ENCODE measurements at regions not wholly inside any gene's neighbourhood (a gene's known extent, or its start where the extent isn't known, plus 50 kb on each side); places are given as distances from the start of the nearest gene placed in this dataset.

GRCh38 chr5:68375540-68375939 lies 160.0 kb downstream of the PIK3R1 start:
- TF ChIP-seq EZH2 (IDR thresholded peaks at IDR 0.05; ENCODE audit: borderline replicate concordance, low read length) (no peak), CTCF (IDR thresholded peaks at IDR 0.05; ENCODE audit: low read length) (no peak)

GRCh38 chr5:68376935-68377334 lies 161.4 kb downstream of the PIK3R1 start:
- no peaks in the 10 kb centered on the region for H3K4me1 ChIP-seq (ENCODE audit: insufficient read depth, low read length, severe bottlenecking)
- H3K4me3 ChIP-seq (ENCODE audit: low read depth, low read length, poor library complexity, severe bottlenecking) = no peak overlapping the region
- no peaks in the 10 kb centered on the region for H3K36me3 ChIP-seq (ENCODE audit: insufficient read depth, low read length)
- no peaks in the 10 kb centered on the region for H3F3A ChIP-seq (ENCODE audit: insufficient read depth, low read length)
- H3K9me2 ChIP-seq (ENCODE audit: low read depth, low read length) = no peaks in the 10 kb centered on the region
- no peak overlapping the region for H2AFZ ChIP-seq (ENCODE audit: low read length)
- H3K9ac ChIP-seq (ENCODE audit: low read length) = no peak overlapping the region
- H3K79me2 ChIP-seq (ENCODE audit: insufficient read depth, low read length) = no peaks in the 10 kb centered on the region
- no peaks in the 10 kb centered on the region for H3K9me3 ChIP-seq (ENCODE audit: low read length)
- no peaks in the 10 kb centered on the region for H4K20me1 ChIP-seq (ENCODE audit: insufficient read depth, low read length)
- no peak overlapping the region for H3K4me2 ChIP-seq (ENCODE audit: low read length)
- no peaks in the 10 kb centered on the region for H3K27me3 ChIP-seq (ENCODE audit: insufficient read depth, low read length)
- TF ChIP-seq EZH2 (IDR thresholded peaks at IDR 0.05; ENCODE audit: borderline replicate concordance, low read length) = no peak
- H3K27ac ChIP-seq (ENCODE audit: low read depth, low read length, poor library complexity, severe bottlenecking) = no peak overlapping the region

More at GRCh38 chr5:68375540-68375939, 160.0 kb downstream of the PIK3R1 start:
- Histone ChIP-seq H3K27ac (ENCODE audit: low read depth, low read length, poor library complexity, severe bottlenecking) (no peak overlapping the region), H3K36me3 (ENCODE audit: insufficient read depth, low read length) (no peaks in the 10 kb centered on the region), H3K4me2 (ENCODE audit: low read length) (no peak overlapping the region), H3K4me3 (ENCODE audit: low read depth, low read length, poor library complexity, severe bottlenecking) (no peak overlapping the region), H3K9me2 (ENCODE audit: low read depth, low read length) (no peaks in the 10 kb centered on the region), H2AFZ (ENCODE audit: low read length) (no peak overlapping the region), H4K20me1 (ENCODE audit: insufficient read depth, low read length) (no peaks in the 10 kb centered on the region), H3F3A (ENCODE audit: insufficient read depth, low read length) (no peaks in the 10 kb centered on the region), H3K27me3 (ENCODE audit: insufficient read depth, low read length) (no peaks in the 10 kb centered on the region), H3K79me2 (ENCODE audit: insufficient read depth, low read length) (no peaks in the 10 kb centered on the region), H3K4me1 (ENCODE audit: insufficient read depth, low read length, severe bottlenecking) (no peaks in the 10 kb centered on the region), H3K9me3 (ENCODE audit: low read length) (no peaks in the 10 kb centered on the region), H3K9ac (ENCODE audit: low read length) (no peak overlapping the region)

- Histone ChIP-seq H3K9me2 (ENCODE audit: low read depth, low read length) (no peaks in the 10 kb centered on the region), H3K9me3 (ENCODE audit: low read length) (no peaks in the 10 kb centered on the region), H4K20me1 (ENCODE audit: insufficient read depth, low read length) (no peaks in the 10 kb centered on the region), H3K4me1 (ENCODE audit: insufficient read depth, low read length, severe bottlenecking) (no peaks in the 10 kb centered on the region), H3K79me2 (ENCODE audit: insufficient read depth, low read length) (no peaks in the 10 kb centered on the region), H3K4me3 (ENCODE audit: low read depth, low read length, poor library complexity, severe bottlenecking) (no peak overlapping the region), H2AFZ (ENCODE audit: low read length) (no peak overlapping the region), H3K36me3 (ENCODE audit: insufficient read depth, low read length) (no peaks in the 10 kb centered on the region), H3K4me2 (ENCODE audit: low read length) (no peak overlapping the region), H3F3A (ENCODE audit: insufficient read depth, low read length) (no peaks in the 10 kb centered on the region), H3K27me3 (ENCODE audit: insufficient read depth, low read length) (no peaks in the 10 kb centered on the region), H3K27ac (ENCODE audit: low read depth, low read length, poor library complexity, severe bottlenecking) (no peak overlapping the region), H3K9ac (ENCODE audit: low read length) (no peak overlapping the region)
- TF ChIP-seq EZH2 (IDR thresholded peaks at IDR 0.05; ENCODE audit: borderline replicate concordance, low read length) (no peak), CTCF (IDR thresholded peaks at IDR 0.05; ENCODE audit: low read length) (no peak)
Observed at GRCh38 chr5:68377733-68378132, 162.2 kb downstream of the PIK3R1 start.

- H3K27ac ChIP-seq (ENCODE audit: low read depth, low read length, poor library complexity, severe bottlenecking) = no peak overlapping the region
- no peak overlapping the region for H3K4me3 ChIP-seq (ENCODE audit: low read depth, low read length, poor library complexity, severe bottlenecking)
- no peaks in the 10 kb centered on the region for H4K20me1 ChIP-seq (ENCODE audit: insufficient read depth, low read length)
- no peaks in the 10 kb centered on the region for H3F3A ChIP-seq (ENCODE audit: insufficient read depth, low read length)
- H3K79me2 ChIP-seq (ENCODE audit: insufficient read depth, low read length) = no peaks in the 10 kb centered on the region
- H3K36me3 ChIP-seq (ENCODE audit: insufficient read depth, low read length) = no peaks in the 10 kb centered on the region
- H3K4me1 ChIP-seq (ENCODE audit: insufficient read depth, low read length, severe bottlenecking) = no peaks in the 10 kb centered on the region
- H2AFZ ChIP-seq (ENCODE audit: low read length) = no peak overlapping the region
- TF ChIP-seq CTCF (IDR thresholded peaks at IDR 0.05; ENCODE audit: low read length) (no peak), EZH2 (IDR thresholded peaks at IDR 0.05; ENCODE audit: borderline replicate concordance, low read length) (no peak)
- H3K9ac ChIP-seq (ENCODE audit: low read length) = no peak overlapping the region
- no peaks in the 10 kb centered on the region for H3K9me2 ChIP-seq (ENCODE audit: low read depth, low read length)
- H3K9me3 ChIP-seq (ENCODE audit: low read length) = no peaks in the 10 kb centered on the region
- no peak overlapping the region for H3K4me2 ChIP-seq (ENCODE audit: low read length)
- no peaks in the 10 kb centered on the region for H3K27me3 ChIP-seq (ENCODE audit: insufficient read depth, low read length)
Observed at GRCh38 chr5:68378204-68378820, 162.8 kb downstream of the PIK3R1 start.
